Stimulated activated CD4-positive, alpha-beta T cell treated with anti-CD3 and anti-CD28 coated beads, Interleukin-1b, Interleukin-23, amount 100 ng/mL, for 1 hour (primary cell): ENCODE measurements at regions not wholly inside any gene's neighbourhood (a gene's known extent, or its start where the extent isn't known, plus 50 kb on each side); places are given as distances from the start of the nearest gene placed in this dataset.

Experiments
- DNase-seq, 2 donors: peaks; one replicate each; pipeline ENCODE4 v3.0.0-alpha.2; 2020; ENCODE audit warnings: low read depth in 2 of 2

- no peak for DNase-seq
These were observed 52.8 kb upstream of the FHL2 start for GRCh38 chr2:105451571-105452166.

- DNase-seq, result no peak
These were observed 51.6 kb upstream of the FHL2 start for GRCh38 chr2:105450471-105450870.

GRCh38 chr2:105449076-105449475 lies 50.2 kb upstream of the FHL2 start:
- no peak for DNase-seq
